SKM-1 treated with dmso at 0.1 percent for 144 hours (cell line): ENCODE measurements at regions not wholly inside any gene's neighbourhood (a gene's known extent, or its start where the extent isn't known, plus 50 kb on each side); places are given as distances from the start of the nearest gene placed in this dataset.
"Not testable (repeated sequence)": the region's sequence is repeated elsewhere in the genome, so short reads cannot be mapped to it uniquely, and the experiment has no call there.

ENCODE experiments used
- DNase-seq: peaks from one replicate; lab custom pipeline; 2025; ENCODE audit not compliant: unreplicated experiment; lab: John Stamatoyannopoulos, UW

DNA sequence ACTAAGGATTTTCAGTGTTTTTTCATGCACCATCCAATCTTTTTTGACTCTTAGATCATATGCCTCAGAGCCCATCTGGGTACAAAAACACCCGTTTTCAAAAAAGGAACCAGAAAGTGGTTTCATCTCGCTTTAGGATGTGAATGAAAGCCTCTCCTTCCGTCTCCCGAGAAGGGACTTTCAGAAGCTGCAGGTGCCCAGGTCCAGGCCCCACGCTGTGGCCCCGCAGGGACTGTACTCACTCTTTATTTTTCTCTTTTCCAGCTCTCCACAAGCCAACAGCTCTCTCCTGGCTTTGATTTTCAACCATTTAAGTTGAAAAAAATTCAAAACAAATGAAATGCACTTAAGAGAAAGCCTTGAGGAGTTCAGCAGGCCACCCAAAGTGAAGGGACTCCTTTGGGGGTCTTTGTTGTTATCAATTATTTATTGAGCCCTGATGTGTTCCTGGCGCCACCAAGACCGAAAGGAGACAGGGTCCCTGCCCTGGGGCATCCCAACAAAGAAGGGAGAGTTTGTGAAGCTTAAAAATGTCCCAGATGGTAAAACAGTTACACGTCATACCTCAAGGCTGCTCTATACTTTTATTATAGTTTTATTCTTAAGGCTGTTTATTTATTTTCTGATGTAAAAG is 467.3 kb downstream of the PREX1 start:
- DNase-seq: no peak

DNA sequence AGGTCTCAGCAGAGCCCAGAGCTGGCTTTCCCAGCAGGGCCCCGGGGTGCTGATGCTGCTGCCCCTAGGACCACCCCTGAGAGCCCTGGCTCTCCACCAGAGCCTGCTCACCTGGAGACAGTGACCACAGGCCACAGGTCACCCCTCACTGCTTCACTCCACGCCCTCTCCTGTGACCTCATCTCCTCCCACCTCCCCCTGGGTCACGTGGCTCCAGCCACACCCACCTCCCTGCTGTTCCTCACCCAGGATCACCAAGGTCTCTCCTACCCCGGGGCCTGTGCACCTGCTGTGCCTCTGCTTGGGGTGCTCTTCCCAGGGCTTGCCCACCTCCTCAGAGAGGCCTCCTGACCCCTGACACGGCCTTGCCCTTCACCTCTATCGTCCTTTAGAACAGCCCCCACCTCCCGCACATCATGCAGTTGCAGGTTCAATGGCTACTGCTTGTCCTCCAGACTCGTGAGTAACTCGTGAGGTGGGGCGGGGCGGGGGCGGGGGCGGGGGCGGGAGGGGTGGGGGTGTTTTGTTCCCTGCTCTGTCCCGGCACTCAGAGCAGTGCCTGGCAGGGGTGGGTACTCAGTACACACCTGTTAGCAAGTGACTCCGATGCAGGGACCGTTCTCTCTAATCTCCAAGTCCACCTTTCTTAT is 468.0 kb downstream of the PREX1 start:
- no peak for DNase-seq

DNA sequence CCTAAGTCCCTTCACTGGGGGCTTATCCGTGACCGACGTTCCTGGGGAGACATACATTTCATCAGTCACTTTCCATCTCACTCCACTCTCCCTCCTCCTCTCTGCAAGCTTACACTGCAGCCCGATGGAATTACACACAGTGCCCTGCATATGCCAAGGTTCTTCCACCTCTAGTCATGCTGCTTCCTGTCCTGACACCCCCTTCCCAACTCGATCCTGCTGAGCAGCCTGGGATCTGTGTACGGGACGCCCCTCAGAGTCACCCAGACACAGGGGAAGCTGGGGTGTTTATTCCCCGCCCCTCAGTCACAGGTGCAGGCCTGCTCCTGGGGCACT is 468.8 kb downstream of the PREX1 start:
- DNase-seq: not testable (repeated sequence)

DNA sequence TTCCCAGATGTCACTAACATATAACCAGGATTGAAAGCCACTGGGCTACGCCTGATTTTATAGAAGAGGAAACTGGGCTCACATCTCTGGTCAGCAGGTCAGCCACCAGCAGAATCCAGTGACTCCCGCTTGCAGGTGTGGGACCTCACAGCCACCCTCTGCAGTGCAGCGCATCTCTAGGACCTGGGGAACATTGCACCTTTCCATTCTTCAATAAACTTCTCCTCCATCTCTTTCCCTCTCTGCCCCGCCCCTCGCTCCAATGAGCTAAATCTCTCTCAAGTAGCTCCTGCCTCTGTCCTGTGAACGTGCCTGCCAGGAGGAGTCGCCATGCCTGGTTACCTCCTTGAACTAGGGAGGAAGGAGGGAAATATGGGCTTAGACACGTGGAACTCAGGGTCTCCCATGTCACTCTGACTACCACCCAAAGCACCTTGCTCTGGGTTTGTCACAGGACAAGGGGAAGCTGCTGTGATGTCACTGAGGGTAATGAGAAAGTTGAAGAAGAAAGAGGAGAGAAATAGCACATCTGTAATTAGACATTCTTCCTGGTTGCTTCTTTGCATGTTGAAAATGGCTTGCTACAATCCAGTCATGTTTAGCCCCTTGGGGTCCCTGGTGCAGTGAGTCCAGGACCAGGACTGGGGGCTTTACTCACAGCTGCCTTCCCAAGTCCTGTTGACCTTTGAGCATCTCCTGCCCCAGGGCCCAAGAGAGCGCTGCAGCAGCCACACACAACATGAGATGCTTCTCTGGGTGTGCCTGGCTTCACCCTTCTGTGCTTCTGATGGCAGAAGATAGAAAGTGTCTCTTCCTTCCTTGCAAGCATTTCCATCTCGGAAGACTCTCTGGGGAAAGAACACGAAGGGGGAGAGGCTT is 469.4 kb downstream of the PREX1 start:
- DNase-seq: no peak

DNA sequence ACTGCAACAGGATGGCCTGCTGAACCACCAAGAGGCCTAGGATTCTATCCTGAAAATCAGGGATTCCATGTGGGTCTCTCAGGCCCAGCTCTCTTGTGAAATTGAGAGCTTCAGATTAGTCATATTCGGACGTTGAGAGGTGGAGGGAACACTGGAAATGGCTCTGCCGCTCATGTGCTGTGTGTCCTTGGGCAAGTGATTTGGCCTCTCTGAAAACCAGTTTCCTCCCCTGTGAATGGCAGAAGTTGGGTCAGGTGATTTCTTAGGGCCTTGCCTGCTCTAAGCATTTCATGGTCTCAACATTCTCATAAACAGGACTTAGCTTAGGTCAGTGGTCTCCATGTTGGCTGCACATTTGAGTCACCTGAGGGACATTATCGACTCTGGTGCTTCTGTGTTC is 470.1 kb downstream of the PREX1 start:
- DNase-seq: no peak

DNA sequence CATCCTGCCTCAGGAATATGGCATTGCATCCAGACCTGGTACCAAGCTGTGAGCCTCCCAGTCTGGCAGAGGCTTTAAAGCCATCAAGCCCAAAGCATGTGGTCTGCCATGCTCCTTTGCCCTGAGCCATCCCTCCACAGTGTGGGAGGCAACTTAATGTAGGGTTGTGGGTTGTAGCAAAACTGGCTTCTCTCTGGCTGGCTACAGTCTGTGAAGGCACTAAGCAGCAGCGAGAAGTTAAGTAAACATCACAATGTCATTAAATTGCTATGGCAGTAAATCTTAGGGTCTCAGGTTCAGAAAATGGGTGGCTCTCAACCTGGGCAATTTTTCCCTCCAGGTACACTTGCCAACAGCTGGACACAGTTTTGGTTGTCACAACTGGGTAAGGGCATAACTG is 472.9 kb downstream of the PREX1 start:
- no peak for DNase-seq

DNA sequence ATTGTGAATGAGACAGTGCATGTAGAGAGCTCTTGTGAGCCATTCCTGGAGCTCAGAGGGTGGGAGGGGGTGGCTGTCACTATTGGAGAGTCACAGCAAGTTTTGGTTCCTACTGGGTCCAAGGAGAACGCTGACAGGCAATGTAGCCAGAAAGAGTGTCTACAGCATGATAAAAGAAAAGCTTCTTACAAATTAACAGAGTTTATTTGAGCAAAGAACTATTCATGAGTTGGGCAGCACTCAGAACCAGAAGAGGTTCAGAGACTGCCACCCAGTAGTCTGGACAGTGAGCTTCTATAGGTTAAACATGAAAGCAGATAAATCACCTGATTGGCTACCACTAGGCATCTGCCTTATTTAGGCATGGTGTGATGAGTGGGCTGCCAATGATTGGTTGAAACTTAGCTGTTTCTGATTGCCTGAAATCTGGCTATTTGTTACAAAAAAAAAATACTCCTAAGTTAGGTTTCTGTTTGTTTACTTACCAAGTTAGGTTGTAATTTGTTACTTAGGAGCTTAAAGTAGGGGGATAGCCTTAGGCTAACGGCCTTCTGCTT is 473.4 kb downstream of the PREX1 start:
- no peak for DNase-seq

DNA sequence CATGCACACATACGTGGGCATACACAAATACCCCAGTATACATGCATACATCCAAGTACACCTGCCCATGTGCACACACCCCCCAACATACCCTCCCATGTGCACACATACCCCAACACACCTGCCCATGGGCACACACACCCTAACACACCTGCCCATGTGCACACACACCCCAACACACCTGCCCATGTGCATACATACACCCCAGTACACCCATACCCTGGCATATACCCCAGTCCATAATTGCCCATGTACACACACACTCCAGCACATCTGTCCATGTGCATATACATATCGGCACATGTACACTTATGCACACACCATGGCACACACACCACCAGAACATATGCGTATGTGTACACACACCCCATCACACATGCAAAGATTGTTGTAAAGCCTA is 475.2 kb downstream of the PREX1 start:
- no peak for DNase-seq

DNA sequence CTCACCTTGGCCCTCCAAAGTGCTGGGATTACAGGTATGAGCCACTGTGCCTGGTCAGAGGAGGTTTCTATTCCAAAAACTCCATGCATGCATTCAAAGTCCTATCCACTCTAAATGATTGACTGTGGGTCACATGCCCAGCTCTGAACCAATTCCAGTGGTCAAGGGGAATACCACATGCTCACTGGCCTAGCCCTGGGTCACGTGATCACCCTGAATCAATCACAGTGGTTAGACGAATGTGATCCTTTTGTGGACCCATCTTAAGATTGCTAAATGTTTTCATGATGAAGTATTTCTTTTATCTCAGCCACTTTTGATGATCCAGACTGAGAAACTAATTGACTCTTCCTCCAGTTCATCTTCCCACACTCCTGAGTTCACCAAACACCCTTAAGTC is 475.8 kb downstream of the PREX1 start:
- no peak for DNase-seq

DNA sequence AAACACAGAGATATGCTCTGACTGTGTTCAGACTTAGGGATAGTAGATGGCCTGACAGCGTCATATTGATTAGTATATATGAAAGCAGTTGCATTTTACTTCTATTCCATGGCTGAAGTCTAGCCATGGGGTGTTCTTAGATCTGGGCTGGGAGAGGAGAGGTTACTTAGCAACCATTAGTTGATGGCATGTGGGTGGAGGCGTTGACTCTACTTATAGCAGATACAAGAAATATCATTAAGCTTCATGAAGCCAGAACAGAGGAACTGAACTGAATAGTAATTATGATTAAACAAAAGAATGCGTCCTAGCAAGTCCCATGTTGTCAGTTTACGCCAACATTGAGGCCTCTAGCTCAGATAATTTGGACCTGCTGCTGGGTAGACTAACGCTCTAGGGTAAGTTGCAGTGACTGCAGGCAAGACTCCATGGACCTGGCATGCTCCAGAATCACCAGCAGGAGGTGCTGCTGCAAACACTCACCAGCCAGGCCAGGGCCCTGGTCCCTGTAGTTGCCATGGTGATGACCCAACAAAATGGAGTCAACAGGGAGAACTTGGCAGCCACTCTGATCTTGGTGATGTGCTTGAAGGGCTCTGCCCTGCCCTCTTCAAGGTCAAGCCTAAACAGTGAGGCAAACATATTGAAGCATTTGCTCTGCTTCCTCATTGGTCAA is 477.3 kb downstream of the PREX1 start:
- no peak for DNase-seq

DNA sequence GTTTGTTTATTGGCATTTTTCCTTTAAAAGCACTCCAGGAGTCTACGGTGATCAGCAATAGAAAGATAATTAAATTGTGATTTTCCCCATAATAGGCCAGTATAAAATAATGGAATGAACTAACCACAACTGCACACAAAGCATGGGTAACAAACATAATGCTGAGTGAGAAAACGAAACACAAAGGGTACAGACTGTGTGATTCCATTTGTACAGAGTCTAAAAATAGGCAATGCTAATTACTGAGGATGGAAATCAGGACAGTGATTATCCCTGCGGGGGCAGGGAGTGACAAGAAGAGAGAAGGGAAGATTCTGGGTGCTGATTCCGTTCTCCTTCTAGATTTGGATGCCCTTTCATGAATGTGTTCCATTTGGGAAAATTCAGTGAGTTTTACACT is 478.1 kb downstream of the PREX1 start:
- DNase-seq: no peak

DNA sequence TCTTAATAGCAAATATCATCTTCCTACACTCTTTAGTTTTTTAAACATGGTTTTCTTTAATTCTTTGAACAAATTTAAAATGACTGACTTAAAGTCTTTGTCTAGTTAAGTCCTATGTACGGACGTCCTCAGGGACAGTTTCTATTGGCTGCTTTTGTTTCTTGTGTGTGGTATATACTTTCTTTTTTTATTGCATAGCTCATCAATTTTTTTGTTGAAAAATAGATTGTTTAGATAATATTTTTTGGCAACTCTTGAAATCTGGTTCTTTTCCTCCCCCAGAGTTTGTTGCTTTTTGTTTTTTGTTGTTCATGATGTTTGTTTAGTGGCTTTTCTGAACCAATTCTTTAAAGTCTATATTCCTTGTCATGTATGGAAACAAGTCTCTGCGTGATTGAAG is 479.8 kb downstream of the PREX1 start:
- no peak for DNase-seq

DNA sequence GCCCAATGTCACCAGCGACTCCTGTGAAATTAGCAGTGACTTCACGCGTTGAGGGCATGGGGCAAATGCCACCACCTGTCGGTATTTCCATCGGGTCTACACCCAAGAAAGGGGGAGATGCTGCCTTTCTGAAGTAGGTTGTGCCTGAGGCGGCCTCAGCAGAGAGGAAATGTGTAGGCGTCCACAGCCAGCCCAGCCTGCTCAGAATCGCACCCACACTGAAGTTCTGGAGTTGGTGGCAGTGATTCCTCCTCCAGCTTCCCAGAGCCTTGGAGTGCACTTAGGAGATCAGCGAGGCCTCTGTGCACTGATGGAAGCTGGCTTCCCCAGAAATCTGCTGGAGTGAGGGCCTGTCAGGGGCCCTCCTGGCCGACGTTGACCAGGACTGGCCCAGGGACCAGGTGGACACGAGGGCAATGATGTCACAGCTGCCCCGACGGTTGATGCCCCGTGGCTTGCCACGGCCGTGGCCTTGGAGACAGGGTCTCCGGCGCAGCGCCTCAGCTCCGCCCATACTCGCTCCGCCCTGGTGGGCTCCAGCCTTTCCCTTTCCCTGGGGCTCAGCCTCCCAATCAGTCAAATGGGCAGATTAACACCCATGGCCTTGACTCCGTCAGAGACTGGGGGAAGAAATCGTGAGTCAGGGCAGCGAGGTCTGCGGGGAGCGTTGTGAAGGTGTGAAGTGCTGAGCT is 484.8 kb downstream of the PREX1 start:
- DNase-seq: no peak

DNA sequence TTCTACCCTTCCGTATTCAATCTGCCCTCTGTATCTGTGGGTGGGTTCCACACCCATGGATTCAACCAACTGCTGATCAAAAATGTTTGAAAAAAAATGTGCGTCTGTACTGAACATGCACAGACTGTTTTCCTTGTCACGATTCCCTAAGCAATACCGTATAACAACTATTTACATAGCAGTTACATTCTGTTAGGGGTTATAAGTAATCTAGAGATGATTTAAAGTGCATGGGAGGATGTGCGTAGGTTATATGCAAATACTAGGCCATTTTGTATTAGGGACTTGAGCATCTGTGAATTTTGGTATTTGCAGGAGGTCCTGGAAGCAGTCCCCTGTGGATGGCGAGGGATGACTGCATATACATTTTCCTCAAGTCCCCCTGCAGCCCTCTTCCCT is 486.9 kb downstream of the PREX1 start:
- no peak for DNase-seq

DNA sequence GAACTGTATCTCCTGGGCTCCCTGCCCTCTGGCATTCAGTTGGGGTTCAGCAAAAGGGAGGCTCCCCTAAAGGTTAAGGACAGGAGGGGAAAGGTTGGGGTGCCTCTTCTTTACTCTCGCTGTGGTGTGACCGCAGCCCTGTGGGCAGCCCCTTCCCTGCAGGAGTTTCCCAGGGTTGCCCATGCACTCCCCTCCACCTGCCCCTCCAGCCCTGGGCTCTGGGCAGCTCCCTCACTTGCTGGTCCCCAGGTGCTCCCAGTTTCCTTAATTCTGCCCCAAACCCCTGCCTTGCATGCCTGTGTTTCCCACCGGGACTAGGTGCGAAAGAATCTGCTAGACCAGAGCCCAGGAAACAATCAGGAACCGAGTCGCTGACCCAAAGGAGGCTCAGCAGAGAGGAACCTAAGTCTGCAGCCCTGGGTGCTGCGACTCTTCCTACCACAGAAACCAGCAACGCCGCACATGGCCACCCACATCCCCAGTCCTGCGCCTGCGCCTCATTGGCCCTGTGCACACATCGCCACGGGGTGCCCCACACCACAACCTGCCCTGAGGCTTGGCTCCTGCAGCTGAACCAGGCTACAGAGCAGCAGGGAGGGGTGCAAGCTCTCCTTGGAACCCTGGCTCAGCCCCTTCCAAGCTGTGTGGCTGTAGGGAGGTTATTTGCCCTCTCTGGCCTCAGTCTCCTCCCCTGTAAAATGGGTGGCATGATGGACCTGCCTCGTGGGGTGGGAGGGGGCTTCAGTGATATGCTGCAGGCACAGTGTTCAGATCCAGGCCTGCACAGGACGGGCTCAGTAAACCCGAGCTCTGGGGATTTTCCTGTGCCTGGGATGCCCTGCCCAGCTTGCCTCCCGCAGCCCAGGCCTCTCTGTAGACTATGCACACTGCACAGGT is 487.6 kb downstream of the PREX1 start:
- no peak for DNase-seq

DNA sequence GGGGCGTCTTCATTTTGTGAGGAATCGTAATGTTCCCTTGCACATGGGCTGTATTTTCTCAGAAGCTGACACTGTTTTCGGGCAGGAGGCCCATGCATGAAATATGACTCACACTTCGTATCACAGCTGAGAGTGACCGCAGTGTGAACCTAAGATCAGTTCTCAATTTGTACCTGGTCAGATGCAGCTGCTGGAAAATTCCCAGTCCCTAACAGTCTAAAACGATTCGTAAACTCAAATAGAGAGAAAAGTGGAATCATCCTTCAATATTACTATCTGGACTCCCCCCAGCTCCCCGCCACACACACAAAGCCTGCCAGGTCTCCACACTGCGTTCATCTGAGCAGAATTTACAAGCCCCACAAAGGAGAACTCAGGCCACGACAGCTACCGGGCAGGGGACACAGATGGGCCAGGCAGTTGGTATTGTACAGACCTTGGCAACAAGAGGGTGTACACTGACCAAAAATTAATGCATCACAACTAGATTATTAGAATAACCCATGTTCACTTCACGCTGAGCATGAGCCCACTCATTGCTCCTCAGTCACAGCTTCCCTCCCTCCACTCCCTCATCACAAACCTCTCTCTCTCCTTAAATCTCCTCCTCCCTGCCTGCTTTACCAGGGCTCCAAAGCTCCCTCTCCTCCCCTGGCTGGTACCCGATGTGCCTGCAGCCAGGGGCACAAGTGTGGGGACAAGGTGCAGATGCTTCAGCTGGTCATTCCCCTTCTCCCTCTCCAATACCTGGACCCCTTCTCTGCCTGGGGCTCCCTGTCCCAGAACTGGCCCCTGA is 488.4 kb downstream of the PREX1 start:
- no peak for DNase-seq

DNA sequence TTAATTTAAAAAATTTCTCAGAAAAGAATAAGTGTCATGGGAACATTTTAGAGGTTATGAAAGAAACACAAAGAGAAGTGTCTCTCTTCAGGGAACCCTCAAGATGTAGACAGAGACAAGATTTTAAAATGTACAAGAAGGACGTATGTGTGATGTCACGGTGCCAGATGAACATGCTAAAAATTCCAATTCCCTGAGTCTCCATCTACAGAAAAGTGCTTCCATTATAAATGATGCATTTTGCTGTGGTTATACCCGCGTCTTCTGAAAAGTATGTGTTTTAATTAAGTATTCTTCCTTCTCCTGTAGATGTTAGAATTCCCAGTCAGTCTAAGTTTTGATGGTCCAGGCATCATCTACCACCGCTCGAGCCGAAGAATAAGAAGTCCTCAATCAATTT is 489.1 kb downstream of the PREX1 start:
- DNase-seq: no peak

DNA sequence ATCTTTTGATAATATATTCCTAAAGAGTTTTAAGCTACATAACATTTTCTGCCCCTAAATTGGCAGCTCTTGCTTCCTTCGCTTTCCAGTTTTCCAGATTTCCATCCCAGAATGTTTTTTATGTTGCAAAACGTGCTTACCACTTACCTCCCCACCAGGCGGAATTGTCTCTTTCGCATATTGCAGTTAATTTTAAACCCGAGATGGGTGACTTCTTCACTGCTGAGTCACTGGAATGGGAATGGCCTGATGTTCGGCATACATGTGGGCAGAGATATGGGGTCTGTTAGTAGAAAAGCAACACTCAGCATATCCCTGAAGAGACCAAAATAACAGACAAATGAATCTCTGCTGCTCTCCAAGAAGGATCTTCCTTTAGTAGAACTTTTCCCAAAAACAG is 491.2 kb downstream of the PREX1 start:
- no peak for DNase-seq
